ENCODE measurements at regions not wholly inside any gene's neighbourhood (a gene's known extent, or its start where the extent isn't known, plus 50 kb on each side); places are given as distances from the start of the nearest gene placed in this dataset.
A peak's percentile ranks its signal among the peaks of the same experiment; 100 is the strongest.
"Not testable (repeated sequence)": the region's sequence is repeated elsewhere in the genome, so short reads cannot be mapped to it uniquely, and the experiment has no call there.

DNA sequence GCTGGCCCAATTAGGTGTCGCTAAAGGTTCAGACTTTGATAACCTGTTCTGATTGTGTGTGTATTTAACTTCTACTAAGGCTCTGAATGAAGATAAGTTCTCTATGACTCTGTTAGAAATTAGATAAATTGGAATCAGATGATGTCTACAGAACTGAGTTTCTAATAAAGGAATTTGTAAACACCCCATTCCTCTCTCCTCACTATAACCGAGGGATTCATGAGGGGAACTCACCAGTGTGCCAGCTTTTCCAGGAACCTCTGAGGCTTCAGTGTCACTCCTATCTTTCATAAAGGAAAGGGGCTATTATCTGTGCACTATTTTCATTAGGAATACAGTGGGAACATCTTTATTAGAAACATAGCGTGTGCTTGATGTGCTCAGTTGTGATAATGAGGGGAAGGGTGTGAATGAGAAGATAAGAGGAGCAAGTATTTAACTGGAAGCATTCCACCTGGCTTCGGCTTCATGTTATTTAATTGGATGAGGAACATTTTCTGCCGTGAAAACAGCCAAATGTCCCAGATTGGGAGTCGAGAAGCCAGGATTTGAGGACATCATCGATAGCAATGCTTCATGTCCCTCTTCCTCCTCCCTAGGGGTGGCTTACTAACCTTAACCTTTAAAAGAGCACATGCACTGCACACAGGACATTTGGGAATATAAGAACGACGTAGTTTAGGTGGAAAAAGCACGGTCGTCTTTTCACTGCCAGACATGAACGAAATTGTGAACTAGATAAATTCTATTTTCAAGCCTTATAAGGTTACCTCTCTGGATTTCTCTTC, 84.8 kb upstream of the TCF4 start:
- Mint-ChIP-seq H3K9me3 (peaks cover 13 to 16% of the 10 kb centered on the region in 2 donors), H3K4me3 (no peak overlapping the region), H3K27me3 (peaks cover 0 to 13% of the 10 kb centered on the region in 2 donors), H3K4me1 (no peaks in the 10 kb centered on the region), H3K27ac (no peak overlapping the region), H3K36me3 (peaks cover 5% of the 10 kb centered on the region in 2 donors)
- DNase-seq (no peak), ATAC-seq (replicated peaks) (no peak)

DNA sequence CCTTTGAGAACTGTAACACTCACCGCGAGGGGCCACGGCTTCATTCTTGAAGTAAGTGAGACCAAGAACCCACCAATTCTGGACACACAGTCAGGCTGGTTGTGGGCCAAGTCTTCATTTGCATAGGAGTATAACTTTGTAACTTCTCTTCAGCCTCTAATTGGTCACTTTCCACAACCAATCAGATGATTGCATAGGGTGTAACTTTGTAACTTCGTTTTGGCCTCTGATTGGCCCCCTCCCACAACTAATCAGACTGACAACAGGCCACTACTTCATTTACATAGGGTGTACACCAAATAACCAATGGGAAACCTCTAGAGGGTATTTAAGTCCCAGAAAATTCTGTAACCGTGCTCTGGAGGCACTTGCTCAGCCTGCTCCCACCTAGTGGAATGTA, 77.5 kb upstream of the TCF4 start:
- H3K36me3 Mint-ChIP-seq: peaks cover 0 to 4% of the 10 kb centered on the region in 2 donors
- no peak overlapping the region for H3K27ac Mint-ChIP-seq
- no peaks in the 10 kb centered on the region for H3K4me1 Mint-ChIP-seq

DNA sequence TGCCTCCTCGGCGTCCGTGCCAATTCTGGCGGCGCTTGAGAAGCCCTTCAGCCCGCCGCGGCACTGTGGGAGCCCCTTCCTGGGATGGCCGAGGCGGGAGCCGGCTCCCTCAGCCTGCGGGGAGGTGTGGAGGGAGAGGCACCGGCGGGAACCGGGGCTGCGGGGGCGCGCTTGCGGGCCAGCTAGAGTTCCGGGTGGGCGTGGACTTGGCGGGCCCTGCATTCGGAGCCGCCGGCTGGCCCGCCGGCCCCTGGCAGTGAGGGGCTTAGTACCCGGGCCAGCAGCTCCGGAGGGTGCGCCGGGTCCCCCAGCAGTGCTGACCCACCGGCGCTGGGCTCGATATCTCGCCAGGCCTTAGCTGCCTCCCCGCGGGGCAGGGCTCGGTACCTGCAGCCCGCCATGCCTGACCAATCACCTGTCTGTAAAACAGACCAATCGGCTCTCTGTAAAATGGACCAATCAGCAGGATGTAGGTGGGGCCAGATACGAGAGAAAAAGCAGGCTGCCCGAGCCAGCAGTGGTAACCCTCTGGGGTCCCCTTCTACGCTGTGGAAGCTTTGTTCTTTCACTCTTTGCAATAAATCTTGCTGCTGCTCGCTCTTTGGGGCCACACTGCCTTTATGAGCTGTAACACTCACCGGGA, 76.9 kb upstream of the TCF4 start:
- DNase-seq; H3K36me3 Mint-ChIP-seq; H3K4me1 Mint-ChIP-seq; H3K27me3 Mint-ChIP-seq; H3K27ac Mint-ChIP-seq; ATAC-seq (replicated peaks); H3K4me3 Mint-ChIP-seq; H3K9me3 Mint-ChIP-seq: not testable (repeated sequence)

More for the DNA sequence above, 77.5 kb upstream of the TCF4 start:
- Mint-ChIP-seq H3K4me3 (no peak overlapping the region), H3K9me3 (peaks cover 3% of the 10 kb centered on the region in 2 donors), H3K27me3 (peaks cover 0 to 1% of the 10 kb centered on the region in 2 donors)
- ATAC-seq (replicated peaks) (no peak), DNase-seq (no peak)

DNA sequence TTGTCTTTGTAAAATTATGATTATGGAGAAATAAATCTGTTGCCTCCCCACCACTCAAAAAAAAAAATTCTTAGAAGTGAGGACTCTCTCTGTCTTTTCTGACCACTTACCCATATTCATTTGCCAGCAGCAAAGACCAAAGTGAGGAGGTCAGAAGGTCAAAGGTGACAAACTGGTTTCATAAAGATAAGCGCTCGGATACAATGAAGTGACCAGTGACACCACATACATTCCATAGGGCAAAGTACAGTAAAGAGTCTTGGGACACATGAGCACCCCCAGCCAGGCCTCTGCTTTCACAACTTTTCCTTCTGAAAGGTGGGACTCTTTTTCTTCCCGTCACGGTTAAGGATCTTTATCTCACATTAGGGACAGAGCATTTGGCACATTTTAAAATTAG, 75.9 kb upstream of the TCF4 start:
- Mint-ChIP-seq H3K4me1 (no peaks in the 10 kb centered on the region), H3K27ac (no peak overlapping the region), H3K36me3 (peaks cover 0 to 4% of the 10 kb centered on the region in 2 donors), H3K27me3 (peaks cover 6 to 10% of the 10 kb centered on the region in 2 donors), H3K4me3 (no peak overlapping the region), H3K9me3 (peaks cover 3% of the 10 kb centered on the region in 2 donors)
- no peak for ATAC-seq (replicated peaks)
- DNase-seq: no peak

DNA sequence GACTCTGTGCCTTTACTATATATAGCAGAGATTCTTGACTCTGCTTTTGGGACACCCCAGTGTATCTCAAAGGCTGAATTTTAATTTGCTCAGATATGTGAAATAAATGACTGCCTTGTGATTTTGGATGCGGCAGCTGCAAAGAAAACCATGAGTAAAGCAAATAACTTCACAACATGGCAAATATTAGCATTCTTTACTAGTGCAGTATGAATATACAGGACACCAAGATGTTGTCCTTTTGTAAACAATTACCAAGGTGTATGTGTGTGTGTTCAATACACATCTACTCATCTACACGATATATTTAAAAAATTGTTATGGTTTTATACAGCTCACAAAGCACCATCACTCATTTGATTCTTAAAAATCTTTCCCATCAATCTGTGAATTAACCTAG, 70.6 kb upstream of the TCF4 start:
- peaks cover 8 to 11% of the 10 kb centered on the region in 2 donors for H3K4me1 Mint-ChIP-seq
- H3K27me3 Mint-ChIP-seq: peaks cover 8 to 10% of the 10 kb centered on the region in 2 donors
- H3K27ac Mint-ChIP-seq: no peak overlapping the region
- ATAC-seq (replicated peaks) (no peak), DNase-seq (no peak)
- no peaks in the 10 kb centered on the region for H3K36me3 Mint-ChIP-seq
- peaks cover 0 to 2% of the 10 kb centered on the region in 2 donors for H3K9me3 Mint-ChIP-seq
- no peak overlapping the region for H3K4me3 Mint-ChIP-seq

DNA sequence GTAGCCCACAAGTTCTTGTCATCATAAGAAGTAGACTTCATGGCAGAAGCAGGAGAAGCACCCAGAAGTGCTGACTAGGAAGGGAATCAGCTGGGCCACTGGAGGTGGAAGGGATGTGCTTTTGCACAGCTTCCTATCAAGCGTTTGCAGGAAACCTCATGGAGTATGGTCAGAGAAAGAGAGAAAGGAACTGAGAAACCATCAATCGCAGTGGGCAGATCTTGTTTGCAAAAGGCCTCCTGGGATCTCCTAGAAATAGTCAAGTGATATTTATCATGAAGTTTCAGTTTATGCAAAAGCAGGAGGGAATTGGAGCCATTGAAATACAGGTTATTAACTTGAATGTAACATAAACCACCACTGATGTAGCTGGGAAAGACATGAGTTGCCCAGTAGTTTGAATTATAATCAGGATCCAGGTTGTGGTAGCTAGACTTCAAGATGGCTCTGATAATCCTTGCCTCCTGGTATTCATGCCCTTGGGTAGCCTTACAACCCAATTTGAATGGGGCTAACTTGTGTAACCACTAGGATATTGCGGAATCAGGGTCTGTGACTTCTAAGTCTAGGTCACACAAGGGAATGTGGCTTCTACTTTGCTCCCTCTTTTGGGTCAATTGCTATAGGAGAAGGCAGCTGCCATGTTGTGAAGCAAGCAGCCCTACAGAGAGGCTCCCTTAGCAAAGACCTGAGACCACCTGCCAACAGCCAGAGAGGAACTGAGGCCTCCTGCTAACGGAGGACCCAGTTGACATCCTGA, 69.8 kb upstream of the TCF4 start:
- ATAC-seq (replicated peaks): peak; percentile 84
- peaks cover 10 to 11% of the 10 kb centered on the region in 2 donors for H3K27me3 Mint-ChIP-seq
- no peak for DNase-seq

DNA sequence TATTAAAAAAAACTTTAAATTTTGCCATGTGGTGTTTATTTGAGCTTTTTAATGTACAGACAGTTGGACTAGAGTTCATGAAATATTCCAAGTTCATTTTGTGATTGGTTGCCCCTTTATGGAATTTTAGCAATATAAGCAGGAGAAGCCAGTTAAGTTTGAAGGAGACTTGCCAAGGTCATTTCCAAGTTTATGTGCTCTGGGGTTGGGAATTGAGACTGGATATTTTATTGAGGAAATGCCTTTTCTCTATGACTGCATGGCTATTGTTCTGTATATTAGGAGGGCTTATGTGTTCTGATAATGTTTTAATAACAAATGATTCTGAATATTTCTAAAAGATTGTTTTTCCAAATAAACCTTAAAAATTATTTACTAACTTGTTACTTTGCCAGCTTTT, 67.0 kb upstream of the TCF4 start:
- DNase-seq (no peak), ATAC-seq (replicated peaks) (no peak)
- H3K27ac Mint-ChIP-seq: no peak overlapping the region

More for the DNA sequence above, 69.8 kb upstream of the TCF4 start:
- Mint-ChIP-seq H3K27ac (no peak overlapping the region), H3K9me3 (peaks cover 0 to 5% of the 10 kb centered on the region in 2 donors), H3K4me1 (peaks cover 8 to 11% of the 10 kb centered on the region in 2 donors), H3K4me3 (peak overlapping the region in 1 of 2 donors; percentile 9), H3K36me3 (no peaks in the 10 kb centered on the region)

DNA sequence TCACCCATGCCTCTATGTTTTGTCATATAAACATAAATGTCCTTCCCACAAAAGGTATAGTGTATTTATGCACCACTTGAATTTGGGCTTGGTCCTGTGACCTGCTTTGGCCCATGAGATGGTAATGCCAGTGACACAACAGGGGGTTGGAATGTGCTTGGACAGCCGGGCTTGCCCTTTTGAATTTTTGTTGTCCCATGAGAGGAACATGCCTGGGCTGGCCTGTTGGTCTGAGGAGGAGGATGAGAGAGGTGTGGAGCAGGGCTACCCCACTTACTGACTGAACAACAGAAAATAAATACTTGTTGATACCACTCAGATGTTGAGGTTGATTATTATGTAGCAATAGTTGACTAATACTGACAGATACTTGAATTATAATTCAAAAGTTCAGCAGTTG, 63.2 kb upstream of the TCF4 start:
- Mint-ChIP-seq H3K9me3 (peaks cover 0 to 5% of the 10 kb centered on the region in 2 donors), H3K4me1 (no peaks in the 10 kb centered on the region), H3K27me3 (peaks cover 0 to 5% of the 10 kb centered on the region in 2 donors), H3K4me3 (no peak overlapping the region), H3K27ac (no peak overlapping the region), H3K36me3 (no peaks in the 10 kb centered on the region)
- no peak for DNase-seq
- no peak for ATAC-seq (replicated peaks)

More for the DNA sequence above, 67.0 kb upstream of the TCF4 start:
- H3K4me3 Mint-ChIP-seq: no peak overlapping the region
- H3K4me1 Mint-ChIP-seq: peaks cover 8 to 11% of the 10 kb centered on the region in 2 donors
- H3K36me3 Mint-ChIP-seq: no peaks in the 10 kb centered on the region
- peaks cover 0 to 5% of the 10 kb centered on the region in 2 donors for H3K9me3 Mint-ChIP-seq
- H3K27me3 Mint-ChIP-seq: peaks cover 3 to 7% of the 10 kb centered on the region in 2 donors

DNA sequence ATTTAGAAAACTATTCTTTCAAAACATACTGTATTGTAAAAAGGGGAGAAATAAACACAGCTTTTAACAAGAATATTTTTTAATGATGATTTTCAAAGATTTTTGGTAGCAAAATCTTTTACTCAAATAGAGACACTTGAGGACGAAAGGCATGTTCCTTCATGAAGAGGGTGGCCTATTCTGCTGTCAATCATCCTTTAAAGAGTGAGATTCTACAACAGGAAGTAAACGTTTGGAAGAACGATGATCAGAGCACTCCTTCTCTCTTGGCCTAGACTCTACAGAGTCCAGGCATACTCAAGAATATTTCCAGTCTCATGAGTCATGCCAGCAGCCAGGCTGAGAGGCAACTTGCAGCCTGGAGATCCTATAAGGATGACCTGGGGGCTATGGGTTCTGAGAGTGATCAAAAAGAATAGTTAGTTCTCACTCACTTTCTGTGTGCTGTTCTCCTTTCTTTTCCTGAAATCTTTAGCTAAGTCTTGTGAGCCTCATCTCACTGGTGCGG, 62.4 kb upstream of the TCF4 start:
- Mint-ChIP-seq H3K27me3 (peaks cover 0 to 5% of the 10 kb centered on the region in 2 donors), H3K4me1 (no peaks in the 10 kb centered on the region), H3K4me3 (no peak overlapping the region), H3K27ac (no peak overlapping the region), H3K36me3 (no peaks in the 10 kb centered on the region), H3K9me3 (peaks cover 0 to 5% of the 10 kb centered on the region in 2 donors)
- DNase-seq (no peak), ATAC-seq (replicated peaks) (no peak)

DNA sequence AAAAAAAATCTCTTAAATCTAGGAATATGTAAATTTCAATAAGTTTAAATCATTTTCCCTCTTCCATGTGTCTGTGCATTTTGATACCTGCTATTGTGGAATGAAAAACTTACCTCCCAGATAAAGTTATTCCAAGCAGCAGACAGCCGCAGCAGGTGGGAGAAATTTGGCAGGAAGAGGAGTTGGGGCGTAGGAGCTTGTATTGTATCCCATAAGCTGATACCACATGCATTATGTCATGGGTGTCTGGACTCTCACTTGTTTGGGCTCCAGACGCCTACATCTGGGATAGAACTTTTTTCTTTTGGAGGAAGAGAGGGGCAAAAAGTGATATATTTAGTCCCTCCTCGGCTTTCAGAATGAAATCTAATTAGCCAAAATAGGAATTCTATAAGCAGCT, 59.3 kb upstream of the TCF4 start:
- Mint-ChIP-seq H3K36me3 (no peaks in the 10 kb centered on the region), H3K27me3 (no peaks in the 10 kb centered on the region), H3K4me1 (no peaks in the 10 kb centered on the region), H3K4me3 (no peak overlapping the region), H3K9me3 (no peaks in the 10 kb centered on the region), H3K27ac (no peak overlapping the region)
- DNase-seq (no peak), ATAC-seq (replicated peaks) (no peak)

DNA sequence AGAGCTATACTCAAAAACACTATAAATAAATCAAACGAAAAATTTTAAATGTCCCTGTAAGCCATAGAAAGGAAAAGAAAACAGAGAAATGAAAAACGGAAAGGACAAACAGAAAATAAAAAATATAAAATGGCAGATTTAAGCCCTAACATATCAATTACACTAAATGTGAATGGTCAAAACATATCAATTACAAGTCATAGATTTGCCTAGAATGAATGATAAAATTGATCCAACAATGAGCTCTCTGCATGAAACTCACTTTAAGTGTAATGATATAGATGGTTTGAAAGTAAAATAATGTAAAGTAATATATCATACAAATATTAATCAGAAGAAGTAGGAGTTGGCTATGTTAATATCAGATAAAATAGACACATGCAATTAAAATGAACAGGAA, 54.2 kb upstream of the TCF4 start:
- Mint-ChIP-seq H3K36me3 (peaks cover 7 to 8% of the 10 kb centered on the region in 2 donors), H3K27me3 (no peaks in the 10 kb centered on the region), H3K27ac (no peak overlapping the region), H3K9me3 (peaks cover 6 to 14% of the 10 kb centered on the region in 2 donors), H3K4me3 (no peak overlapping the region), H3K4me1 (no peaks in the 10 kb centered on the region)
- DNase-seq (no peak), ATAC-seq (replicated peaks) (no peak)

DNA sequence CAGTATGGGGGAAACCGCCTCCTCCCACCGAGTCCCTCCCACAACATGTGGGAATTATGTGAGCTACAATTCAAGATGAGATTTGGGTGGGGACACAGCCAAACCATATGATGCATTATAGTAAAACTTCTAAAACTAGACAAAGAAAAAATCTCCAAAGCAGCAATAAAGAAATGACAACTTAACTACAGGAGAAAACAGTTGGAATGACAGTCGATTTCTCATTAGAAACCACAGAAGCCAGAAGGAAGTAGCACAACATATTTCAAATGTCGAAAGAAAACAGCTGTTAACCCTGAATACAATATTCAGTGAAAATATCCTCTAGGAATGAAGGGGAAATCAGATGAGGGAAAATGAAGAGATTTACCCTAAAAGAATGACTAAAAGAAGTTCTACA, 53.5 kb upstream of the TCF4 start:
- Mint-ChIP-seq H3K4me3 (no peak overlapping the region), H3K36me3 (peaks cover 7 to 8% of the 10 kb centered on the region in 2 donors), H3K27ac (no peak overlapping the region), H3K27me3 (no peaks in the 10 kb centered on the region), H3K4me1 (no peaks in the 10 kb centered on the region), H3K9me3 (peaks cover 6 to 14% of the 10 kb centered on the region in 2 donors)
- DNase-seq (no peak), ATAC-seq (replicated peaks) (no peak)

Data from stimulated activated naive B cell treated with anti-CD40 and anti-IgM and Interleukin-4, amounts not matched to agents 10 μg/mL and 1 μg/mL and 100 μg/mL, for 72 hours (primary cell).